ENCODE measurements at regions not wholly inside any gene's neighbourhood (a gene's known extent, or its start where the extent isn't known, plus 50 kb on each side); places are given as distances from the start of the nearest gene placed in this dataset.

GRCh38 chr17:21595086-21595485 lies 97.2 kb upstream of the KCNJ18 start:
- Histone ChIP-seq H3K4me2 (ENCODE audit: insufficient read depth, insufficient read length, low read length) (no peak overlapping the region), H3K4ac (ENCODE audit: low read depth, low read length) (no peak overlapping the region), H3K27me3 (ENCODE audit: insufficient read depth, low read length) (no peaks in the 10 kb centered on the region), H4K20me1 (ENCODE audit: control insufficient read depth, insufficient read depth, insufficient read length) (no peaks in the 10 kb centered on the region), H3K79me1 (ENCODE audit: insufficient read depth, low read depth, low read length, poor library complexity, severe bottlenecking) (no peaks in the 10 kb centered on the region), H3K23ac (ENCODE audit: insufficient read length, low read depth, low read length) (no peak overlapping the region), H3K4me1 (ENCODE audit: insufficient read depth, low read length) (no peaks in the 10 kb centered on the region), H3K79me2 (ENCODE audit: insufficient read depth, low read length) (no peaks in the 10 kb centered on the region), H2BK120ac (ENCODE audit: low read depth, low read length, poor library complexity, severe bottlenecking) (no peak overlapping the region), H3K18ac (ENCODE audit: insufficient read length, low read depth, low read length) (no peak overlapping the region), H3K23me2 (ENCODE audit: insufficient read length, low read depth, low read length, poor library complexity, severe bottlenecking) (no peaks in the 10 kb centered on the region), H2BK15ac (ENCODE audit: low read depth, low read length) (no peak overlapping the region), H3K9me3 (ENCODE audit: control insufficient read depth, low read depth, low read length) (peaks cover 58% of the 10 kb centered on the region), H2BK20ac (ENCODE audit: low read depth, low read length, poor library complexity, severe bottlenecking) (no peak overlapping the region), H2AFZ (ENCODE audit: low read length) (no peak overlapping the region), H3K14ac (ENCODE audit: insufficient read depth, low read length) (no peak overlapping the region), H4K8ac (replicated peaks; ENCODE audit: insufficient read length, low read depth, low read length) (no peak overlapping the region), H2BK12ac (ENCODE audit: insufficient read length, low read depth, low read length) (no peak overlapping the region), H2AK5ac (ENCODE audit: insufficient read length, low read length) (no peak overlapping the region), H3K27ac (ENCODE audit: insufficient read length, low read depth, low read length) (no peak overlapping the region), H2BK5ac (ENCODE audit: insufficient read length, low read length) (no peak overlapping the region), H3K56ac (ENCODE audit: insufficient read length, low read depth, low read length) (no peak overlapping the region), H3T11ph (ENCODE audit: low read length) (no peak overlapping the region), H4K91ac (ENCODE audit: insufficient read length, low read depth, low read length) (no peak overlapping the region), H4K5ac (ENCODE audit: insufficient read length, low read depth, low read length) (no peak overlapping the region), H3K9ac (ENCODE audit: extremely low read depth, insufficient read length, low read length) (no peak overlapping the region)
- no peak for DNase-seq
- Mint-ChIP-seq H3K27ac (no peak overlapping the region), H3K27me3 (ENCODE audit: low read depth) (peaks cover 6% of the 10 kb centered on the region), H3K4me1 (no peaks in the 10 kb centered on the region), H3K9me3 (peaks cover 74 to 78% of the 10 kb centered on the region in 2 experiments), H3K36me3 (ENCODE audit: insufficient read depth in 1 of 3, low read depth in 3 of 3) (peaks cover 0 to 30% (median 5%) of the 10 kb centered on the region in 3 experiments; a peak in 6 of 7 replicates), H3K4me3 (no peak overlapping the region)
- 100% methylated on average over 1 of the region's 1 CpG for WGBS (ENCODE audit: extremely low coverage, insufficient read length, low lambda C conversion rate)
- TF ChIP-seq CTCF (conservative IDR thresholded peaks at IDR 0.05), result no peak

Data from H9 (cell line).